ENCODE measurements at regions not wholly inside any gene's neighbourhood (a gene's known extent, or its start where the extent isn't known, plus 50 kb on each side); places are given as distances from the start of the nearest gene placed in this dataset.
"Not testable (repeated sequence)": the region's sequence is repeated elsewhere in the genome, so short reads cannot be mapped to it uniquely, and the experiment has no call there.

DNA sequence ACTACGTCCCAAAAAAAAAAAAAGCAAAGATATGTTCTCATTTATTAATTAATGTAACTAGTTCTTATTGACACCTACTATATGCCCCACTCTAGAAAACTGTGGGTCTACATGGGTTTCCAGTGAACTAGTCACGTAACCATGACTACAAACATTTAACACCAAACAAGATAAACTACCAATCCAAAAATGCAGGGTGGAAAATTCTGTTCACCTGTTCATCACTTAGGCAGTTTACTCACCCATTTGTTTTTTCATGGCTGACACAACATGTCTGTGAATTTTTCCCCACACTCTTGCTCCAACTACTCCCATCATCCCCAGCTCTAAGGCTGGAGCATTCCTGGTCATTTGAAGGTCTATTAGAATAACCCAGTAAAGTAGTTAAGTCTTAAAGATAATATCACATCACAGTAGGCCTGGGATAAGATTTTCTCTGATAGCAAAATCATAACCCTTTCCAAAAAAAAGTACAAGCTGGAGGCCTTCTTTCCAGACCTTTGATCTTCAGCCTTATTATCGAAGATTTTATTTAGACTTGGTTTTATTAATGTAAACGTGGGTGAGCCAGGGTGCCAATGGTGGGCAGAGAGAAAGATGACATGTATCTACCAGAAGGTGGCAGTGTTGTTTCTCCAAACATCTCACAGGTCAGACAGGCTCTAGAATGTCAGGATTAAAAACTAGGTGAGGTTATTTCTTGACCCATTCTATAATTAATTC lies 61.6 kb upstream of the DAAM1 start:
- H3K9me3 ChIP-seq (ENCODE audit: low read length) = no peaks in the 10 kb centered on the region
- no peak overlapping the region for H2AFZ ChIP-seq (ENCODE audit: low read depth, low read length)
- H3K27me3 ChIP-seq (ENCODE audit: insufficient read depth, low read length) = no peaks in the 10 kb centered on the region

DNA sequence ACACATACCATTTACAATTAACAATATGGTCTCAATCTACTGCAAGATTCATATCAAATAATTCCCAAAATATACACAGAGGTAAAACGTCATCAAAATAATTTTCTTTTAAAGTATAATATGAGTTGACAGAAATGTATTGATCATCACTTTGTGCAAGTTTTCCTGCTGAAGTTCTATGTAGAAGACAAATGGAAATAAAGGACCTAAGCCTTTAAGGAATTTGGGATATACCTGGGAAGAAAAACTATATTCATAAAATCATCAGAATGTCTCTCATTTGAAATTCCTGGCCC lies 61.1 kb upstream of the DAAM1 start:
- Histone ChIP-seq H3K9me3 (ENCODE audit: low read length) (no peaks in the 10 kb centered on the region), H2AFZ (ENCODE audit: low read depth, low read length) (no peak overlapping the region), H3K4me3 (ENCODE audit: low read length) (no peak overlapping the region), H3K4me1 (ENCODE audit: insufficient read depth, low read length) (no peaks in the 10 kb centered on the region), H3K36me3 (ENCODE audit: insufficient read depth, low read length) (no peaks in the 10 kb centered on the region), H3K27me3 (ENCODE audit: insufficient read depth, low read length) (no peaks in the 10 kb centered on the region)

More for the DNA sequence above, 61.6 kb upstream of the DAAM1 start:
- Histone ChIP-seq H3K36me3 (ENCODE audit: insufficient read depth, low read length) (no peaks in the 10 kb centered on the region), H3K4me1 (ENCODE audit: insufficient read depth, low read length) (no peaks in the 10 kb centered on the region), H3K4me3 (ENCODE audit: low read length) (no peak overlapping the region)

DNA sequence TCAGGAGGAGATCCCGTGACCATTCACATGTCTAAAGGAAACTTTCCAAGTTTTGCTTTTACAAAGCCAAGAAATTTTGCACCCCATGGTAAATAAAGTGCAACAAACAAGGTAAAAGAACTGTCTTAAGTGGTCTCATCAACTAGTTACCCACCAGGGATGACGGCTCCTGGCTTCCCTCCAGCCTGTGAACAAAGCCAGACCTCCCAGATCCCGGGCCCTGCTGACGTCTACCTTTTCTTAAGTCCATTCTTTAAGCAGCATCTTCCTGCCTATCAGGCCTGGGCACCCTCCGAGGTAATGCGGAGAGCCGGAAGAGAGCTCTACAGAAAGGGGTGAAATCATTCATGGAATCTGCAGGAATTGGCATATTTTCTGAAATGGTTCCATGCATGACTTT lies 58.0 kb upstream of the DAAM1 start:
- Histone ChIP-seq H3K36me3 (ENCODE audit: insufficient read depth, low read length) (no peaks in the 10 kb centered on the region), H2AFZ (ENCODE audit: low read depth, low read length) (no peak overlapping the region)

DNA sequence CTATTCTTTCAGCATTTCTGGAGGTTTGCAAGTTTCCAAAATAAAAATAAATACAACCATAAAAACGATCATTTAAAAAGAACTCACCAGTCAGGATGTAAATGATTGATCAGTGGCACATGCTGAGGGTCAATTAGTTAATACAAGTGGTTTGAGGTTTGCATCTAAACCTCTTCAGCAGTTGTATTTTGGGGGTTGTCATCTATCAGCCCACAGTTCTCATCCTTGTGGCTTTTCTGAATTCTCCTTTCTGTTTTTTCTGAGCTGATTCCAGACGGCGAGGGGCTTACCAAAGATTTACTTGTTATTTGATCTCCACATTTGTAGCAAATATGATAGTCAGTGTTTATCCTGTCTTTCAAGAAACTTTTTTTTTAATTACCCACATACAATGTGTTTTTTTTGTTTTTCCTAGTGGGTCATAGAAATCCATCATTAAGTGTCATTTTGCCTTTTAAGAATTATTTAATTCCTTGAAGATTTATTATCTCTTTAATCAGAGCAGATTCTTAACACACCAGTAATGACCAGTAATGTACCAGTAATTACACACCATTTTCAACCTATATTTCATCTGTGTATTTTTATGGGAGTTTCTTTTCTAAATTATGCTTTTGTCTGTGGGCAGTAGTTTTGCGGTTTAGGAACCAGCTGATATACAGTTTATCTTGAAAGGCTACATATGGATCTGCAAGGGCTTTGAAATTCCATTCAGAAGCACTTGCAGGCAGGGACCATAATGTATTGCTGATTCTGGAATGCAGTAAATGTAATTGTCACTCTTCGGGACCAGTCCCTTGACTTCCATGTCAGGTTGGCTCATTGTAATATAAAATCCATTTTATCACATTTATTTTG lies 56.3 kb upstream of the DAAM1 start:
- Histone ChIP-seq H3K4me1 (ENCODE audit: insufficient read depth, low read length) (peaks cover 4% of the 10 kb centered on the region), H3K9me3 (ENCODE audit: low read length) (peaks cover 4% of the 10 kb centered on the region), H2AFZ (ENCODE audit: low read depth, low read length) (no peak overlapping the region), H3K27me3 (ENCODE audit: insufficient read depth, low read length) (no peaks in the 10 kb centered on the region), H3K36me3 (ENCODE audit: insufficient read depth, low read length) (no peaks in the 10 kb centered on the region), H3K4me3 (ENCODE audit: low read length) (no peak overlapping the region)

More for the DNA sequence above, 58.0 kb upstream of the DAAM1 start:
- Histone ChIP-seq H3K4me3 (ENCODE audit: low read length) (no peak overlapping the region), H3K27me3 (ENCODE audit: insufficient read depth, low read length) (no peaks in the 10 kb centered on the region), H3K4me1 (ENCODE audit: insufficient read depth, low read length) (peaks cover 4% of the 10 kb centered on the region), H3K9me3 (ENCODE audit: low read length) (no peaks in the 10 kb centered on the region)

DNA sequence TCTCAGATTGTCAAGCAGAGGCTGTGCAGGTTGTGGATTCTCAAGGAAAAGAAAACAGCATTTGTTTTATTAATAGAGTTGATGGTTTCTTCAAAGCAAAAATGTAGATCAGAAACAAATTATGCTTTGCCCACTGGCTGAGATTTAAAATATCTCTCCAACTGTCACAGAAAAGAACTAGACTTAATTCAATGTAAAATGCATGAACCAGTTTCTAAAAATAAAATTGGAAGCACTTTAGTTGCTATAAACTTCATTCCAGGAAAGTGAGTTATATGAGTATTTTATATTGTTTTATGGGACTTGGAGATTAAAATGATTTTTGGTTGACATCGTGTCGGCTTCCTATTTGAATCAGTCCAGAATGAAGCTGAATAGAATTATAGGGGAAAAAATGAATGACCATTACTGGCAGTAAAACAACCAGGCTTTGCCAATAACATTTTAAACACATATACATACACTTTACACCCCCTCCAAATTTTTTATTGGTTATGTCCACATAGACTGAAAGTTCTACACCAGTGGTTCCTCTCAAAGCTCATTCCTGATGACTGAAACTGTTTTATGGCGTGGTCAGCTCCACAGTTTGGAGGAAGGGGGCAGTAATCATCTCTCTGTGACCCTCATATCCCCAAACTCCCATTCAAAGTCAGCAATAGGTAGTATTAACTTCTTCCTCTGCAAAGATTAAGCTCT lies 55.5 kb upstream of the DAAM1 start:
- no peak overlapping the region for H3K4me3 ChIP-seq (ENCODE audit: low read length)
- peaks cover 4% of the 10 kb centered on the region for H3K4me1 ChIP-seq (ENCODE audit: insufficient read depth, low read length)
- peaks cover 4% of the 10 kb centered on the region for H3K9me3 ChIP-seq (ENCODE audit: low read length)

DNA sequence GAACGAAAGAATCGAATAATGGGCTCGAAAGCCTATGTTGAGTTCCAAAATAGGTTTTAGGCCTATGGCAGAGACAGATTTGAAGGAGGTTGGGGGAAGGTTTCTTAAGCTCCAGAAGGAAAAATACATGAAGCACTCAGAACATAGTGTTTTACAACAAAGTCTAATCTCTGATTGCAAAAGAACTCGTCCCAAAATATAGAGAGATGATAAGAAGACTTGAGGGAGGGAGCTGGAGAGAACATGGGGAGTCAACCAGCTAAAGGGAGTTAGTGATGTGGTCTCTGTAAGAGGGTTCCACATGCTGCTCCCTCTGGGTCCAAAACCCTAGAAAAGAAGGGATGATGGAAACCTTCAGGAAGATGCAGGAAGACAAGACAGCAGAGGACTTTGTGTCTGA lies 54.8 kb upstream of the DAAM1 start:
- Histone ChIP-seq H3K27me3 (ENCODE audit: insufficient read depth, low read length) (no peaks in the 10 kb centered on the region), H3K4me1 (ENCODE audit: insufficient read depth, low read length) (peaks cover 4% of the 10 kb centered on the region), H3K36me3 (ENCODE audit: insufficient read depth, low read length) (no peaks in the 10 kb centered on the region), H3K9me3 (ENCODE audit: low read length) (peaks cover 4% of the 10 kb centered on the region), H3K4me3 (ENCODE audit: low read length) (no peak overlapping the region), H2AFZ (ENCODE audit: low read depth, low read length) (no peak overlapping the region)

More for the DNA sequence above, 55.5 kb upstream of the DAAM1 start:
- Histone ChIP-seq H2AFZ (ENCODE audit: low read depth, low read length) (no peak overlapping the region), H3K27me3 (ENCODE audit: insufficient read depth, low read length) (no peaks in the 10 kb centered on the region), H3K36me3 (ENCODE audit: insufficient read depth, low read length) (no peaks in the 10 kb centered on the region)

DNA sequence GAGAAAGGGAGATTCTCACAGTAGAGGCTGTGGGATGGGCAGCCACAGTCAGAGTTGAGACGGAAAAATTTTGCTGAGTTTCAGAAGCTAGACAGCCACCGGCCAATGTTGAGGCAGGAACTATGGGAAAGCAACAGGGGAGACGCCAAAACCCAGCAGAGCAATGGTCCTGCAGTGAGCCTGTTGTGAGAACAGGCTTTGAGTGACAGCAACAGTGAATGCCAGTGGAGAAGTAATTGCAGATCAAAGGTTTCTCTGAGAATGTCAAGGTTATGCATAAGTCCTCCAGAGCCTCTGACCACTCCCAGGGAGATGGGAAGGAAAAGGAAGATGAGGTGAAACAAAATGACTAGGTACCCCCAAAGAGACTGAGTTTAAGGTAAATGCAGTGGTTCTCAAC lies 54.2 kb upstream of the DAAM1 start:
- no peak overlapping the region for H3K4me3 ChIP-seq (ENCODE audit: low read length)
- no peaks in the 10 kb centered on the region for H3K36me3 ChIP-seq (ENCODE audit: insufficient read depth, low read length)
- peaks cover 4% of the 10 kb centered on the region for H3K9me3 ChIP-seq (ENCODE audit: low read length)
- H2AFZ ChIP-seq (ENCODE audit: low read depth, low read length) = no peak overlapping the region
- H3K27me3 ChIP-seq (ENCODE audit: insufficient read depth, low read length) = no peaks in the 10 kb centered on the region
- H3K4me1 ChIP-seq (ENCODE audit: insufficient read depth, low read length) = peaks cover 4% of the 10 kb centered on the region

DNA sequence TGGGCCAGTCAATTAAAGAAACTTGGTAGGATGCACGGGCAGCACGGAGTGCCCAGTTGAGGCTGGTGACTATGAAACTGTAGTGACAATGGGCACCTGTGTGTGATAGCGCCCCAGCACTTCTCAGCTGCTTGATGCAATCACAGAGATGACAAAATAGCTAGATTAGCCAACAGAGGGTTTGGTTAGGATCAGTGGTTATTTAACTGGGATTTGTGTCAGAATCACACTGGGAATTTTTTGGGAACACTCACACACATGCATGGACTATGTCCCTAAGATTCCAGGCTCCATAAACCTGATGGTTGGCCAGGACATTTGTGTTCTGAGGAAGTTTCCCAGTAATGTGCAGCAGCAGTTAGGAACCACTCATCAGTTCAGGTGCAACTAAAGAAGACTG lies 51.2 kb upstream of the DAAM1 start:
- Histone ChIP-seq H3K36me3 (ENCODE audit: insufficient read depth, low read length) (no peaks in the 10 kb centered on the region), H3K4me3 (ENCODE audit: low read length) (no peak overlapping the region), H3K27me3 (ENCODE audit: insufficient read depth, low read length) (no peaks in the 10 kb centered on the region), H3K4me1 (ENCODE audit: insufficient read depth, low read length) (peaks cover 4% of the 10 kb centered on the region), H2AFZ (ENCODE audit: low read depth, low read length) (no peak overlapping the region), H3K9me3 (ENCODE audit: low read length) (peaks cover 4% of the 10 kb centered on the region)

DNA sequence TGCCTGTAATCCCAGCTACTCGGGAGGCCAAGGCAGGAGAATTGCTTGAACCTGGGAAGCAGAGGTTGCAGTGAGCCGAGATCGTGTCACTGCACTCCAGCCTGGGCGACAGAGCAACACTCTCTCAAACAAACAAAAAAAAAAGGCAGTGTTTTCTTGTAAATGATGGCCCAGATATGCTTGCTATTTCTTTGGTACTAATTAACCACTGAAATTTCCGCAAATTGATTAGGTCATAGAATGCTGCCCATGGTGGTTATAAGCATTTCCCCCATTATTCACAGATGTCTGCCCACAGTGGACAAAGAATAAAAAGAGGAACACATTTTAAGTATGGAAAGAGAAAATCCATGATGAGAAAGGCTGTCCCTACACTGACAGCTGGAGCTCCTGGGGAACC lies 49.9 kb upstream of the DAAM1 start:
- not testable (repeated sequence) for H3K9me3 ChIP-seq (ENCODE audit: low read length); H2AFZ ChIP-seq (ENCODE audit: low read depth, low read length); H3K4me1 ChIP-seq (ENCODE audit: insufficient read depth, low read length); H3K36me3 ChIP-seq (ENCODE audit: insufficient read depth, low read length); H3K4me3 ChIP-seq (ENCODE audit: low read length); H3K27me3 ChIP-seq (ENCODE audit: insufficient read depth, low read length)

Measured in neuron (in vitro differentiated cells).